HEK293 (cell line): ENCODE measurements at regions not wholly inside any gene's neighbourhood (a gene's known extent, or its start where the extent isn't known, plus 50 kb on each side); places are given as distances from the start of the nearest gene placed in this dataset.
A peak's percentile ranks its signal among the peaks of the same experiment; 100 is the strongest.

Experiments used
- BCL6B ChIP-seq: fragments of 450-650 bp; formaldehyde crosslinking; IDR thresholded peaks from 2 replicates; pipeline ENCODE4 v1.5.1; 2017; ENCODE audit warnings: missing biosample characterization, missing genetic modification characterization
- CTCF ChIP-seq: fragments of 450-650 bp; formaldehyde crosslinking; IDR thresholded peaks from 2 replicates; pipeline ENCODE4 v1.5.1; 2016; ENCODE audit warnings: missing biosample characterization, missing genetic modification characterization
- FEZF1 ChIP-seq: fragments of 450-650 bp; formaldehyde crosslinking; IDR thresholded peaks from 2 replicates; pipeline ENCODE4 v1.5.1; 2016; ENCODE audit warnings: missing biosample characterization, missing genetic modification characterization
- HOXC10 ChIP-seq: sonication (generic); formaldehyde crosslinking; IDR thresholded peaks from 2 replicates; pipeline ENCODE4 v1.8.1; 2023; ENCODE audit warnings: mild to moderate bottlenecking, missing genetic modification reagents
- OSR2 ChIP-seq: fragments of 450-650 bp; formaldehyde crosslinking; IDR thresholded peaks from 2 replicates; pipeline ENCODE4 v1.5.1; 2016; ENCODE audit warnings: missing biosample characterization, missing genetic modification characterization
- PRDM4 ChIP-seq: fragments of 450-650 bp; formaldehyde crosslinking; IDR thresholded peaks from 2 replicates; pipeline ENCODE4 v1.5.1; 2017; ENCODE audit warnings: missing biosample characterization, missing genetic modification characterization
- SALL2 ChIP-seq: fragments of 450-650 bp; formaldehyde crosslinking; IDR thresholded peaks from 2 replicates; pipeline ENCODE4 v1.5.0; 2017; ENCODE audit warnings: missing biosample characterization, mild to moderate bottlenecking, missing genetic modification characterization, borderline replicate concordance
- ZBTB20 ChIP-seq: fragments of 450-650 bp; formaldehyde crosslinking; IDR thresholded peaks from 2 replicates; pipeline ENCODE4 v1.5.1; 2016; ENCODE audit warnings: missing biosample characterization, missing genetic modification characterization
- ZNF114 ChIP-seq: fragments of 450-650 bp; formaldehyde crosslinking; IDR thresholded peaks from 2 replicates; pipeline ENCODE4 v1.5.0; 2017; ENCODE audit warnings: missing biosample characterization, missing genetic modification characterization
- ZNF211 ChIP-seq: fragments of 450-650 bp; formaldehyde crosslinking; IDR thresholded peaks from 2 replicates; pipeline ENCODE4 v1.5.1; 2016; ENCODE audit warnings: low read depth, missing biosample characterization, missing genetic modification characterization
- ZNF311 ChIP-seq: fragments of 450-650 bp; formaldehyde crosslinking; IDR thresholded peaks from 2 replicates; pipeline ENCODE4 v1.5.1; 2017; ENCODE audit warnings: missing biosample characterization, missing genetic modification characterization, borderline replicate concordance
- ZNF341 ChIP-seq: fragments of 450-650 bp; formaldehyde crosslinking; IDR thresholded peaks from 2 replicates; pipeline ENCODE4; 2016; ENCODE audit warnings: low read depth, missing biosample characterization, missing genetic modification characterization
- ZNF354C ChIP-seq: fragments of 450-650 bp; formaldehyde crosslinking; IDR thresholded peaks from 2 replicates; pipeline ENCODE4 v1.5.1; 2016; ENCODE audit warnings: missing biosample characterization, missing genetic modification characterization, low read depth, borderline replicate concordance
- ZNF404 ChIP-seq: fragments of 450-650 bp; formaldehyde crosslinking; IDR thresholded peaks from 2 replicates; pipeline ENCODE4 v1.5.1; 2017; ENCODE audit warnings: missing biosample characterization, missing genetic modification characterization
- ZNF530 ChIP-seq: fragments of 450-650 bp; formaldehyde crosslinking; IDR thresholded peaks from 2 replicates; pipeline ENCODE4 v1.5.1; 2016; ENCODE audit warnings: low read depth, missing biosample characterization, missing genetic modification characterization
- ZNF548 ChIP-seq: fragments of 450-650 bp; formaldehyde crosslinking; IDR thresholded peaks from 2 replicates; pipeline ENCODE4 v1.5.1; 2016; ENCODE audit warnings: missing biosample characterization, missing genetic modification characterization
- ZNF561 ChIP-seq: fragments of 450-650 bp; IDR thresholded peaks from 2 replicates; pipeline ENCODE4 v1.5.1; 2018; ENCODE audit warnings: missing biosample characterization, missing genetic modification characterization, borderline replicate concordance
- ZNF664 ChIP-seq: fragments of 450-650 bp; formaldehyde crosslinking; IDR thresholded peaks from 2 replicates; pipeline ENCODE4 v1.5.1; 2016; ENCODE audit warnings: missing biosample characterization, missing genetic modification characterization
- ZNF677 ChIP-seq: fragments of 450-650 bp; IDR thresholded peaks from 2 replicates; pipeline ENCODE4 v1.5.0; 2018; ENCODE audit warnings: missing biosample characterization, mild to moderate bottlenecking, missing genetic modification characterization, moderate library complexity
- ZNF768 ChIP-seq: fragments of 450-650 bp; formaldehyde crosslinking; IDR thresholded peaks from 2 replicates; pipeline ENCODE4 v1.5.1; 2018; ENCODE audit warnings: missing biosample characterization, mild to moderate bottlenecking, missing genetic modification characterization
- ZNF776 ChIP-seq: fragments of 450-650 bp; formaldehyde crosslinking; IDR thresholded peaks from 2 replicates; pipeline ENCODE4 v1.5.0; 2017; ENCODE audit warnings: missing biosample characterization, missing genetic modification characterization, borderline replicate concordance
- ZSCAN23 ChIP-seq: fragments of 450-650 bp; formaldehyde crosslinking; IDR thresholded peaks from 2 replicates; pipeline ENCODE4 v1.5.1; 2016; ENCODE audit warnings: missing biosample characterization, missing genetic modification characterization
- ZSCAN30 ChIP-seq: fragments of 450-650 bp; IDR thresholded peaks from 2 replicates; pipeline ENCODE4 v1.5.1; 2018; ENCODE audit warnings: missing biosample characterization, mild to moderate bottlenecking, missing genetic modification characterization, moderate library complexity
- TF ChIP-seq, protein P1 (sequence below): fragments of 450-650 bp; formaldehyde crosslinking; IDR thresholded peaks from 2 replicates; pipeline ENCODE4 v1.5.1; 2017; ENCODE audit warnings: missing biosample characterization, missing genetic modification characterization
- TF ChIP-seq, protein P2 (sequence below): fragments of 450-650 bp; formaldehyde crosslinking; IDR thresholded peaks from 2 replicates; pipeline ENCODE4 v1.5.1; 2016; ENCODE audit warnings: missing biosample characterization, missing genetic modification characterization

DNA sequence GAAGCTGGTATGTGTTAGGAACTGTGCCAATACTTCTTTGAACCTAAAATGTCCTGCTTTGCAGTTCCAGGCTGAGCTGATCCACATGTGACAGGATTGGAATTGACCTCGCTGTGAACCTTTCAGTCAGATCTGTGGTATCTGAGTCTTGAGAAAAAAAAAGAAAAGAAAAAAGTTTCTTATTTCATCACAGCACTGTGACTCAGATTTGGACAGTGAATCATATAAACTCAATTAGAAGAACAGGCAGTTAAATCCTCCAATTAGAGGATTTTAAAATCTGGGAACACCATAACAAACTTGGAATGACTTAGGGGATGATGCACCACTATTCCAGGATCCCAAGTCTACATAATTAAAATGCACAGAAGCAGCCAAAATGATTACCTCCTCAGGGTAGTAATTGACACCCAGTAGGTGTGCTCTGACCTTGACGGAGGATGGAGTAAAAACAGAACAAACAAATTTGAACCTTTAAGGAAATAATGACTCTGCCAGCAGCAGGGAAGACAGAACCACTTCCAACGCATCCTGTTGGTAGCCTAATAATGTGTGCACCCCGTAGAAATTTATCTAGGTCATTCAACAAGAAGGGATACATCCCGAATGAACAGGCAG, 57.8 kb upstream of the RAI14 start (continued):
- TF ChIP-seq BCL6B (no peak), ZNF311 (no peak), ZNF776 (no peak), ZNF664 (tag by site-specific recombination) (no peak), ZSCAN23 (tag by site-specific recombination) (peak; percentile 88; the same call in 1 of the 2 replicates), ZNF404 (tag by site-specific recombination) (no peak), HOXC10 (CRISPR knock-in tag) (no peak), ZNF530 (tag by site-specific recombination) (no peak), ZSCAN30 (tag by site-specific recombination) (0 out of 2 replicates have a peak, but pooled peaks have one; percentile 40), FEZF1 (peak; percentile 72), ZNF354C (tag by site-specific recombination) (no peak), OSR2 (peak; percentile 91), ZNF211 (tag by site-specific recombination) (no peak), CTCF (tag by site-specific recombination) (no peak), ZNF677 (no peak), ZNF561 (tag by site-specific recombination) (no peak), PRDM4 (tag by site-specific recombination) (peak; percentile 74), ZNF341 (no peak), SALL2 (no peak), ZNF548 (tag by site-specific recombination) (no peak), ZNF114 (tag by site-specific recombination) (no peak), ZNF768 (tag by site-specific recombination) (no peak), ZBTB20 (tag by site-specific recombination) (no peak)
- TF ChIP-seq, protein P1, sequence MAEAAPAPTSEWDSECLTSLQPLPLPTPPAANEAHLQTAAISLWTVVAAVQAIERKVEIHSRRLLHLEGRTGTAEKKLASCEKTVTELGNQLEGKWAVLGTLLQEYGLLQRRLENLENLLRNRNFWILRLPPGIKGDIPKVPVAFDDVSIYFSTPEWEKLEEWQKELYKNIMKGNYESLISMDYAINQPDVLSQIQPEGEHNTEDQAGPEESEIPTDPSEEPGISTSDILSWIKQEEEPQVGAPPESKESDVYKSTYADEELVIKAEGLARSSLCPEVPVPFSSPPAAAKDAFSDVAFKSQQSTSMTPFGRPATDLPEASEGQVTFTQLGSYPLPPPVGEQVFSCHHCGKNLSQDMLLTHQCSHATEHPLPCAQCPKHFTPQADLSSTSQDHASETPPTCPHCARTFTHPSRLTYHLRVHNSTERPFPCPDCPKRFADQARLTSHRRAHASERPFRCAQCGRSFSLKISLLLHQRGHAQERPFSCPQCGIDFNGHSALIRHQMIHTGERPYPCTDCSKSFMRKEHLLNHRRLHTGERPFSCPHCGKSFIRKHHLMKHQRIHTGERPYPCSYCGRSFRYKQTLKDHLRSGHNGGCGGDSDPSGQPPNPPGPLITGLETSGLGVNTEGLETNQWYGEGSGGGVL (tag by site-specific recombination): peak; percentile 17; the same call in 1 of the 2 replicates
- TF ChIP-seq, protein P2, sequence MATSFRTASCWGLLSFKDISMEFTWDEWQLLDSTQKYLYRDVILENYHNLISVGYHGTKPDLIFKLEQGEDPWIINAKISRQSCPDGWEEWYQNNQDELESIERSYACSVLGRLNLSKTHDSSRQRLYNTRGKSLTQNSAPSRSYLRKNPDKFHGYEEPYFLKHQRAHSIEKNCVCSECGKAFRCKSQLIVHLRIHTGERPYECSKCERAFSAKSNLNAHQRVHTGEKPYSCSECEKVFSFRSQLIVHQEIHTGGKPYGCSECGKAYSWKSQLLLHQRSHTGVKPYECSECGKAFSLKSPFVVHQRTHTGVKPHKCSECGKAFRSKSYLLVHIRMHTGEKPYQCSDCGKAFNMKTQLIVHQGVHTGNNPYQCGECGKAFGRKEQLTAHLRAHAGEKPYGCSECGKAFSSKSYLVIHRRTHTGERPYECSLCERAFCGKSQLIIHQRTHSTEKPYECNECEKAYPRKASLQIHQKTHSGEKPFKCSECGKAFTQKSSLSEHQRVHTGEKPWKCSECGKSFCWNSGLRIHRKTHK (tag by site-specific recombination): no peak
